ENCODE measurements at regions not wholly inside any gene's neighbourhood (a gene's known extent, or its start where the extent isn't known, plus 50 kb on each side); places are given as distances from the start of the nearest gene placed in this dataset.
A peak's percentile ranks its signal among the peaks of the same experiment; 100 is the strongest.

DNA sequence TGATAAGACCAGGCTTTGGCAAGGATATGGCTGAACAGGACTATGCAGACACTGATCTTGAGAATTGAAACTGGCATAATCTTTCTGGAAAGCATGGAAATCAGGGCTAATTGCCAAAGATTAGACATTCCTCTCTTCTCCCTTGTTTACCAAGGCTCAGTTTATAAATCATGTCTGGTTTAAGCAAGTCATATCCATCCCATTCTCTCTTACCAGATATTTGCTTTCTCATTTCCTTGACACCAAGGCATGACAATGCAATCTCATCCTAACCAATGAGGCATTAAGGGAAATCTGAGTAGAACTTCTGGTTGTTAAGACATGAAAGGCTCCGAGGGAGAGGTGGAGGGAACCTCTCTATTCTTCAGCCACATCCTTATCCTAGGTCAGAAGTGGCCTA lies 110.3 kb upstream of the CEP85L start:
- DNase-seq, result no peak

DNA sequence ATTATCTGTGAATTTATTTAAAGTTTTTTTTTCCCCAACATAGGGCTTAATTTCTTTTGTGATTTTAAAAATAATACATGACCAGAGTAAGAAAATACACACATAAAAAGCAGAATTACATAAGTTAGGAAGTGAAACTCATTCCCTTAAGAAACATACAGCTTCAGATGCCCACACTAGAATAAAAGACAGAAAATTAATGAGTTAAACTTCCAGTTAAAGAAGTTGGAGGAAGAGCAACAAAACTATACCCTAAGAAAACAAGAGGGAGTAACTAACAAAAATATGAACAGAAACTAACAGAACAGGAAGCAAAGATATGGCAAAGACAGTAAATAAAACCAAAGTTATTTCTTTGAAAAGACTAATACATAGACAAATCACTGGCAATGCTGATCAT lies 107.6 kb upstream of the CEP85L start:
- DNase-seq, result no peak

DNA sequence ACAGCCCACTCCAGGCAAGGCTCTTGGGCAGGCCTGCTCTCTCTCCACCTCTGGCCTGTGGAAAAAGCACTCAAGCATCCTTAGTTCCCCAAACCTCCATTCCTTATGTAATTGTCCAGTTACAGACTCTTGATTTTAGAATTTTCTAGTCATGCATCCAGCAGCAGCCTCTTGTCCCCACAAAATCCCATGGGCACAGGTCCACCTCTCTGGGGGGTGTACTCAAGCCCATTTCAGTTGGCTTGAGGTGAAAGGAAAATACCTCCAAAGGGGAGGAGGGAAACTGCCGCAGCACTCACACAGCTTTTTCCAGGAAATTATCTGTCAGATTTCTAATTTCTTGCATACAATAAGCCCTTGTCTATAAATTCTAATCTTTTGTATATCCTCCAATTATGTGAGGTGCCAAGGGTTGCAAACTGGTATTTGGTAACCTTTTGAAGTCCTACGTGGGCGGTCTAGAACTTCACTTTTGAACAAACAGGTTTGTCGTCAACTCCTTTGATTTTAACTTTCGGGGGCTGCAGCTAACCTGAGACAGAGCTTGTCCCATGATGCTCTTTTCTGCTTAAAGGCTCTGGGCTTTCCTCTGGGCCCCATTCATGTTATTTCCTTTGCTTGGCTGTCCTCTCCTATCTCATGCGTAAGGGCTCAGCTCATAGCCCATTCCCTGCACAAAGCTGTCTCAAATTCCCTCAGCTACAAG lies 104.7 kb upstream of the CEP85L start:
- DNase-seq, result no peak

DNA sequence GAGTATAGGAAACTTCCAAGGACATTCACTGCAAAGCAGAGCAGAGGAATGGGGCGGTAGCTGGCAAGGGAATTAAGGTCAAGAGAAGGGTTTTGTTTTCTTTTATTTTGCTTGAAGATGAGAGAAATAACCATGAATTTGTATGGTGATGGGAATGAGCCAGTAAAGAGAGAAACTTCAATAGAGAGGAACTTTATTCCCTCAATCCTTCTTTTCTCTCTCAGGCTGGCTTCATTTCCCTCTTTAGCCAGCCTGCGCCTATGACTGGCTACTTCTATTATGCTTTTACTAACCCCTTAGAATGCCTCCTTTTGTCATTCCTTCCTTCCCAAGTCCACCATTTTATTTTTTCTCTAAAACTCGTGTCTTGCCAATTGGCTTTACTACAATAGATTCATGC lies 101.4 kb upstream of the CEP85L start:
- DNase-seq, result no peak

DNA sequence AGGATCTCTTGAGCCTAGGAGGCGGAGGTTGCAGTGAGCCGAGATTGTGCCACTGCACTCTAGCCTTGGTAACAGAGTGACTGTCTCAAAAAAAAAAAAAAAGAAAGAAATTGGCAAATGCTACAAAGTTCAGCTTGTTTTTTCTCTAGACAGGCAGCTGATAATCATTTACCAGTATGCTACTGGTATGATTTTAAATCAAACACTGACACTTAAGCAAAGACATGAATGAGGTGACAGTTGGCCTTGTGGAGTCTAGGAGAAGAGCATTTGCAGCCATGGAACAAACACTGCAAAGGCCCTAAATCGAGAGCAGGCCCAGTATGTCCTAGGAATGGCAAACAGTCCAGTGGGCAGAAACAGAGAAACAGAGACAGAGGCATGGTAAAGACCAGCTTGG lies 99.7 kb upstream of the CEP85L start:
- no peak for DNase-seq

DNA sequence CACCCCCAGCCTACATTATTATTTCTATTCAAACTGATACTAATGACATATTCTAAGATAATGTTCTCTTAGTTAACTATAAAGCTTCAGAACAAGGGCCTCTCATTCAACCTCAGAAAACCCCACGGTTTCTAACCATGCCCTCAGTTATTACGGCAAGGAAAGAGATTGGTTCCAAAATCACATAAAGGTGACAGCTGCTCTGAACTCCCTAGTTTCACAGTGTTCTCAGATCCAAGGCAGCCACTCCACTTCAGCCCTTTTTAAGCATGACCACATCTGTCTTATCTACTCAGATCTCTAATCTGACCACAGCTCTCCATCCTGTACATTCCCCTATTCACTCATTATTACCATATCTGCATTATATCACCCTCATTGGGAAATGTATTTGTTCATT lies 98.8 kb upstream of the CEP85L start:
- DNase-seq, result no peak

DNA sequence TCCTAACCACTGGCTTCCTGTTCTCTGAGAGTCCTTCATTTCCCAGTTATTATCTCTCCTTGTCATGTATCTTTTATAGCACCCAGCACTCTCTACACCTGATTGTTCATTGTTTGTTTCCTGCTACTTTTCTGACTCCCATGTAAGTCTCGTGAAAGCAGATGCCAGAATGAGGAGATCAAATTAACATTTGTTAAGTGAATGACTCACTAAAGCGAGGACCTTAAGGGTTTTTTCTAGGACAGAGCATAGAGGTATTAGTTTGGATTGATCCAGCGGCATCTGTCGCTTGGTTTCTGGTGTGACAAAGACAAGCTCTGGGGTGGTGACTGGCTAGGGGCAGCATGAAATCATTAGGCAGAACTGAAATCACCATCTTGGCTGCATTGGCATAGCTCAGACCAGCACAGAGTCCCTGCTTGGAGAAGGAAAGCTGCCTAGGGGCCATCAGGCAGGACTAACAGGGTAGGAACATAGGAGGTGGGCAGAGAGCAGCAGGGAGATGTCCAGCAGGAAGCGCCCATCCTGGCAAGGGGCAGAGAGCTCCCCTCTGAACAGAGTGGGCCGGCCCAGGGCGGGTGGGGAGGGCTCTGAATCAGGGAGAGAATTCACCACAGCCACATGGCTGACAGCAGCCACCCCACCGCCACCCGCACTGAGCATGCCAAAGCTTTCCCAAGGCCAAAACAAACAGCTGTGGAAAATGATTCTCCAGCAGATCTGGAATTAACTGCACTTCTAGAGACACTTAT lies 97.1 kb upstream of the CEP85L start:
- DNase-seq, result peak; percentile 72

DNA sequence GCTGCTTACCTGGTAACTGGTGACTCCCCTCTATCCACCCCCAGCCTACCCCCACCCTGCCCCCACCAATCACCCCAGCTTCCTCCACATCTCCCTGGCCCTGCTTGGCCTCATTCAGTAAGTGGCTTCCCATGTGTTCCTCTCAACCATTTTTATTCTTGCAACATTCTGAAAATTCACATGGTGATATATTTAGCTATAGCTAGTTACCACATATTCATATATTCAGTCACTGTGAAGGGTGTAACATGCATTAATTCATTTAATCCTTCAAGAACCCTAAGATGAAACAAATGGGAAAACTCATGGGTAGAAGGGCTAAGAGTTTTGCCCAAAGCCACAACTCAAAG lies 95.4 kb upstream of the CEP85L start:
- DNase-seq, result no peak

DNA sequence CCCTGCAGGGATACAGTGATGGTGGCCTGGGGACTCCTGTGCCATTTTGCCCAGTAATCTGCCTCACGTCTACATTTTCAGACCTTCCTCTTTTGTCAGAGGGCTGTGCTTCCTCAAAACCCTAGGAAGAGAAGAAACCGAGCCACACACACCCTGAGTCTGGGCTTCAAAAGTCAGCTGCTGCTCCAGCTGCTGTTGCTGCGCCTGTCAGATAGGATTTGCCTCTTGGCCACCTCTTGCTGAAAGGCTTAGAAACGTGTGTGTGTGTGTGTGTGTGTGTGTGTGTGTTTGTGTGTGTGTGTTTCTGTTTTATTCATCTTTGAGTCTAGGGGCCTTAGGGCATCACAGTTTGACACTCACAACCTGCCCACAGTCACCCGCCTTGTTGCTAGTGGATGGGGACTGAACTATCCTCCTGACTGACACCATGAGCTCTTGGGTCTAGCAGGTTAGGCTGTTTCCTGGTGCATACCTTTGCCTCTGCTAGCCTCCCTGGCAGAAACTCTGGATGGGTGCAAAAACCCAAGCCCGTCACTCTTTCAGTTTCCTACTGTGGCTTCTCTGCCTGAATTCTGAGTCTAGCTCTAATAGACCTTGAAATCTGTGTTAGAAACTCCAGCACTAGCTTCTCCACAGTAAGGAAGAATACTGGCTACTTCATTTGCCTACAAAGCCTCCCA lies 94.9 kb upstream of the CEP85L start:
- no peak for DNase-seq

DNA sequence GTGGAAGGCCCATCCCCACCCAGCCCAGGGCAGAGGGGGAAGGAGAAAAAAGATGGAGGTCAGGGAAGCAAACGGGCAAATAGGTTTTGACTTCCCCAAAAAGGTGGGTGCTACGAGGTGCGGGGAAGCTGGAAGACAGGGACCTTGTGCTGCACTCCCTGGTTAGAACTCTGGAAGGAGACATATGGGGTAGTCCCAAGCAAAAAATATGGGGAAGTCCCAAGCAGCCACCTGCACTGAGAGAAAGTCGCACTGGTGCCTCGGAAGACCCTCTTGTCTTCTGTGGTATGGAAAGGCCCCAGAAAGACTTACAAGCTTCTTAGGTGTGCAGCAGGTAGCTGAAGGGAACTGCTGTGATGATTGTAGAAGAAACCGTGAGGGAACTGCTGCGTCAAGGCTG lies 93.8 kb upstream of the CEP85L start:
- DNase-seq, result no peak

DNA sequence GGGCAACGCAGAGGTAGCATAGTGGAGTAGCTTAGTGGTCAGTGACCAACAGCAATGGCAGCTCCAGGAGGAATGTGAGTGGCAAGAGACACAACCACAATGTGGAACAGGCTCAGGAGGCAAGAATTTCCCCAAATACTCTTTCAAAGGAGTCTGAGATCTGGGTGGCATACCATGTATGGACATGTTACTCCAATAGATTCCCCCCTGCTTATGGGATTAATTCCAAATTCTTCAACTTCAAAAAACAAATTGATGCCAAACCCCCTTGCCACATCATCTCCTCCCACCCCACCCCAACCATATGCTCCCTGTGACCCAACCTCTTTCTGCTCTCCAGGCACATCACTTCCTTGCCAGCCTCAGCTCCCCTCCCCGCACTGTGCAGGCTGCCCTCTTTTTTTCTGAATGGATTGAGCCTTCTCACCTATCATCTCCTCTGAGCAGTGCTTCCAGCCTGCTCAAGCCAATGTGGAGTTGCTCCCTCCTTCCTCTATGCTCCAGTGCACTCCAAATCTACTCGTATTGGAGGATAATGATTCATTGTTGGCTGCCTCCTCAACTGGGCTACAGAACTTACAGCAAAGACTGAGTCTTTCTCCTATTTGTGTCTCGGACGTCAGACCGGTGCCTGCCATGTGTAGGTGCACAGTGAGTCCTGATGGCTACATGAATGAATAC lies 93.0 kb upstream of the CEP85L start:
- DNase-seq, result no peak

DNA sequence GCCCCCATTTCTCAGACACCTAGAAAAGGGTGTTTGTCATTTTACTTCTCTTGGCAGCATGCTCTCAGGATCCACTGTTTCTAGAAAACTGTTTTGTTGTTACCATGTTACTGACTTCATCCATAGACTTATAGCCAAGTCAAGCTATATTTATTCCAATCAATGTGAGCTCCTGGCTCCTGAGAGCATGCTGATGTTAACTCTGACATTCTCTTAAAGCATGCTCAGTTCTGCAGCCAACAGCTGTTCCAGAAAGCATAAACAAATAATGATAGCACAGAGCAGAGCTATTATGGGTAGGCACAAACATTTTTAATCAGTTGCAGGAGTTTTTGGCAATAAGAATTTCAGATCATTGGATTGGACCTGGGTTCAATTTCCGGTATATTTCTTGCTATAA lies 92.4 kb upstream of the CEP85L start:
- no peak for DNase-seq

DNA sequence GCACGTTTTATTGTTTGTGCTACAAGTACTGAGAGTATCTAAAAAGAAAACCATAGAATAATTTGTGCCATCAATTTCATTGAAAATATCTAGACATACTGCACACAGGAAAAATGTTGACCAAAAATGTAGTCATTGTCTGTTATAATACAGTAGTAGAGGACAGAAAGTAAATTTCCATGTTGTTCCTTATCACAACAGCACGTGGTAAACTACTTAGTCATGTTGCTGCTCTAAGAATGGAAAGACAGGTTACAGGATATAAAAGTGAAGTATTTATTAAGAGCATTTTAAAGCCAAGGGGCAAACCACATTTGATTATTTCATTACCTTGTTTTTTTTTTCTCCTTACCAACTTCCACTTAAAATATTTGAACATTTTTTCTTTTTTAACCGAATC lies 89.0 kb upstream of the CEP85L start:
- no peak for DNase-seq

DNA sequence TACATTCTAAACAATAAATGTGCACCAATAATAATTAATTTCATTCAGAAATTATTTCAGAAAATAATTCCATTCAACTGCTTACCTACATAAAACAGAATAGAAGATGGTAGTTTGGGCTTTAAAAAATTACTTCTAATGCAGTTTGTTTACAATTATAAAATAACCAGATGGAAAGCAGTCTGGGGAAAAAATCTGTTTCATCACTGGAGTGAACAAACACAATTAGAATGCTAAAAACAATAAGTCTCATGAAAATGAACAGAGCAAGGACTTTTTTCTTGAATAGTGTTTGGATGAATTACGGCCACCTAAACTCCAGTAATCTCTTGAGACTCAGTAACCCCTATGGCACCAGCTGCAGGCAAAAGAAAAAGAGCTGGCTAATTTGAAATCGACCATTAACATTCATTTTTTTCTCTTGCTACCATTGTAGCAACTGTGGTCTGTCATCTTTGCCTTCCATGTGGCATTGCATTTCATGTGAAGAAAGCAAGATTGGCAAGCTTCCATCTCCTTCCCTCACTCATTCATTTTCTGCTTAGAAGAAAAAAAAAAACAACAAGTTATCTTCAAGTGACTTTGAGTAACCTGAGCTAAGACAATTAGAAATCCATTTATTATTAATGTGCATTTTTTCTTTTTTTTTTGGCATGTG lies 88.4 kb upstream of the CEP85L start:
- DNase-seq, result no peak

DNA sequence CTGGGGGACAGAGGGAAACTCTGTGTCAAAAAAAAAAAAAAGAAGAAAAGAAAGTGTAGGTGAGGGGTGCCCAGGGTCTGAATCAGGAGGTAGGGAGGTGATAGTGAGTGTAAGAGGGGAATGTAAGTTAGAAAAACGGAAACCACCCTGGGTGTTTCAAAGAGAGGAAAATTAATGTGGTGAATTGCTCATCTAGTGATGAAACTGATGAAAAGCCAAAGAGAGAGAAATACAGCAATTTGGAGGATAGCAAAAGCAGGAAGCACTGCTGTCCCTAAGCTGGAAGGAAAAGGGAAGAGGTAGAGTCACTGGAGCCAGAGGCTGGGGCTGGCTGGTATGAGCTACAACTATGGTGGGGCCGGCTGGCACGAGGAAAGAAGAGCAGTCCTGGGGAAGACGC lies 85.0 kb upstream of the CEP85L start:
- DNase-seq, result no peak

DNA sequence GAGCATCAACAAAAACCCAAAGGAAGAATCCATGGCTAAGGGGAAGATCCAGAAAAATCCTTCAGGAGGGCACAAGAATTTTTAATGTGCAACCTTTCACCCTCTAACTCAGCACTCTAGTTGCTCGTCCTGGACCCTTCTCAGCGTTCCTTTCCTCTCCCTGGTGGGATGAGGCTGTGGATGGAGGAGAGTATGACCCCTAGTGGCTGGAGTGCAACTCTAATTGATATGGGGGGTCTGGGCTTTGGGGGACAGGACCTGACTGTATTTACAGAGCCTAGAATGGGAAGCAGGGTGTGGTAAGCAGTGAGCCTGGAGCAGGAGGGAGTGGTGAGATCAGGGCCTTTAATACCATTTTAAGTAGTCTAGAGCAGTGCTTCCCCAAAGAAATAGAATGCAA lies 83.9 kb upstream of the CEP85L start:
- DNase-seq, result no peak

DNA sequence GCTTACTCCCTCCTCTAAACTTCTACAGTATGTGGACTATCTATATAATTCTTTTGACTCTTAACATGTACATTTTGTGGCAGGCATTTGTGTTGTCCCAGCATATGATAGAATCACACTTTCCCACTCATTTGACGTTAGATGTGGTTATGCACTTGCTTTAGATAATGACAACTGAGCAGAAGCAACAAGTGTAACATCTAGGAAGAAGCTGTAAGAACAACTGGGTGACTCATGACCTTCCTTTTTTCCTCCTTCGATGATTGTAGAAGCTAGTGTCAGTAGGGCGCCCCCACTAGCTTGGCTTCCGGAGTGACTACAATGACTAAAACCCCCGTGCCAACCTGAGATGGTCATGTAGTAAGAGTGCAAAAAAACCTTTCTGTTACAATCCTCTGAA lies 74.6 kb upstream of the CEP85L start:
- no peak for DNase-seq

DNA sequence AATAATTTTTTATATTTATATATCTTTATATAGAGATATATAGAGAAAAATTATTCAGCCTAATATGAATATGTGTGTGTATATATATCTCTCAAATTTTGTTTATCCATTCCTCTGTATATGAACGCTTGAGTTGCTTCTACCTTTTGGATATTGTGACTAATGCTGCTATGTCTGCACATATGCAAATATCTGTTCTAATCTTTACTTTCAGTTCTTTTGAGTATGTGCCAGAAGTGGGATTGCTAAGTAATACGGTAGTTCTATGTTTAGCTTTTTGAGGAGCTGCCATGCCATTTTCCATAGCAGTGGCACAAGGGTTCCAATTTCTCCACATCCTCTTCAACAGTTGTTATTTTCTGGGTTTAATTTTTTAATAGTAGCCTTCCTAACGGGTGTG lies 72.8 kb upstream of the CEP85L start:
- DNase-seq, result no peak

DNA sequence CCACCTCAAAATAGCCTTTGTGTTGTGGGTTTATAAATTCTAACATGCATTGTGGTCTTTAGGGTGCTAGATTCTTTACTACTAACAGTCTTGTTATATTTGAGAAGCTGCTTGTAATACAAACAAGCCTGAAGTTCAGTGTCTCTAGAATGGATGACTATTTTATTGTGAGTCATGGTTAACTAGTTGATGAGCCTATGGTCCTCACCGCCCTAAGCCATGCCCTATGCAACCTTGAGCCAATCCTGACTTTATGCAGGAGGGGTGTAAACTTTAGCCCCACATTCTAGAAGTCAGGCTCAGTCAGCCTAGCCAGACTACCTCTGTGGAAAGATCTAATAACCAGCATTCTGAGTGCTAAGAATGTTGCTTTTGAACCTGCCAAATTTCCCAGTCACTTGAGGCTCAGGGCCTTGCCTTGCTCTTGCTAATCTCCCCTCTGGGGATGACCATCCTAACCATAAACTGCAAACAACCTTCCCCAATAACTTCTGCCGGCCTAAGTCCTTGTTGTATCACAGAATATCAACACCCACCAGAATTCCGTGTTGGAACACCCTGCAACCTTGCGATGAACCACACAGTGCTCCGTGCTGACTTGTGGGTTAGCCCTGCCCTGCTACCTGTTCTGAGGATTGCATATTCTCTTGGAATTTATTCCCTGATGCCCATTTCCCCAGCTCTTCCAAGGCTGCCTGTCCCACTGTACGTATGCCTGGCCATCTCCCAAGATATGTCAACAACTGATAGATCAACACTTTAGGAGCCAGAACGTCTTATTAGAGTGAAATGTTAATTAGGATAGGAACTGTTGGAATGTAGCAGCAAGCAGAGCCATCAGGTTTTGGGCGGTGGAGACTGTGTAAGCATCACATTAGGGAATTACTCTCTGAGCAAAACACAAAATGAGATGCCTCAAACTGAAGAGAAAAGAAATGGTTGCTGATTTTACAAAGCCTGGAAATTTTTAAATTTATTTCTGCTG lies 71.7 kb upstream of the CEP85L start:
- no peak for DNase-seq

DNA sequence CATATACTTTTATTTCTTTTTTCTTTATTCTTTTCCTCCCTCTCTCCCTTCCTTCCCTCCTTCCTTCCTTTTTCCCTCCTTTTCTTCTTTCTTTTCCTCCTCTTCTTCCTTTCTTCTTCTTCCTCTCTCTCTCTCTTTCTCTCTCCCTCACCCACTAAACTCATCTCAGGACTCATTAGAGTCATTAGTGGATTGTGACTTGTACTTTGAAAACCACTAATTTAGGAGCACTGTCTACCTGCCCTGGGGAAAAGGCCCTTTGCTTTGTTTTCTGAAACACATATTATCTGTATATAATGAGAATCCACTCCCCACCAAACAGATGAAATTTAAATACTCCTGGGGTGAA lies 68.7 kb upstream of the CEP85L start:
- no peak for DNase-seq

DNA sequence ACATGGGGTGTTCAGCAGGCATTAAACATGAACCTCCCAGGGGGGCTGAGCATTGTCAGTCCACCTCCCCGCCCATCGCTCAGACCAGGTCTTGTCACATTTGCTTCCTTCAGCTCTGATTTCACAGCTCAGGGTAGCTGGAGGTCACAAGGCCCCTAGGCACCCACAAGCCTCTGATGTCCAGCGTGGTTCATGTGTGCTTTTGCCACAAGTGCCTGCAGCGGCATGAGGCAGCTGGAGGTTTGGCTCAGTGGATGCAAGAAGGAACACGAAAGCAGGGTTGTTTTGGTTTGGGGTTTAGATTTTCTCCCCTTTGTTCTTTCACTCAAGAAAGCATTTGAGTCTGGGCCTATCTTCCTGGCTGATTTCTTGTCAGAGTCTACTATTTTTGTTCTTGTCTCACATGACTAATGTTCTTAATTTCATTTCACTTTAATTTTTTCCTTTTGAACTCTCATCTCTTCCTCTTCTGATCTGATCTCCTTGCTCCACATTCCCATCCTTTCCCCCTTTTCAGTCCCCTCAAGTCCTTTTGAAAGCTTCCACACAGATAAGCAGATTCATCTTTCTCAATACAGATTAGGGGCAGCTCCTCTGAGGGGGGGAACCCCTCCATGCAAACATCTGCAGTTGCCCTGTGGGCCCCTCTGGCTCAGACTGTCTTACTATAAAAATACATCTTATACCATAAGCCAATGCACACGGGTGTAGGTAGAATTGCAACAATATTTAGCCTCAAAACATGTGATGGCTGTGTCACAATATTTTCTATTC lies 68.1 kb upstream of the CEP85L start:
- no peak for DNase-seq

Data from NCI-H1092 treated with DMSO at 0.1 percent for 48 hours (cell line).